HG03457 (cell line): ENCODE measurements at regions not wholly inside any gene's neighbourhood (a gene's known extent, or its start where the extent isn't known, plus 50 kb on each side); places are given as distances from the start of the nearest gene placed in this dataset.

Source experiments
- ATAC-seq: cut with Tn5 transposase; IDR thresholded peaks from one replicate; pipeline ENCODE4 v1.9.1; 2021; ENCODE audit warnings: moderate number of reproducible peaks; ENCODE audit not compliant: unreplicated experiment

GRCh38 chr4:54929459-54929858 is 195.9 kb downstream of the KDR start:
- ATAC-seq = no peak

DNA sequence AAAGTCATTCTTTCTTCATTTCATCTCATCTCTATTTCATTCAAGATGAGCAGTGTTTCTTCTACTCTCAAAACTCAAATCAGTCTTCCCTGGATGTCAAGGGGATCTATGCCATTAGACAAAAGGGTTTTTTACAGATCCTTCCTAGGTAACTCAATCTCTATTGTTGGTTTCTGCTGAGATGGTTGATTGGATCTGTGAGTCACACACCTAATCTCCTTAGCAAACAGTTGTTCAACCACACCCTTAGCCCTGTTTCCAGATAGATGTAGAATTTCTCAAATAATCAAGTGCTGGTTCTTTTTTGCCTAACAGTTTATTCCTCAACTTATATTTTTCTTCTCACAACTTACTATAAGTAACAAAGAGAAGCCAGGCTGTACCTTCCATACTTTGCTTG is 200.5 kb downstream of the KDR start:
- no peak for ATAC-seq

- no peak for ATAC-seq
Measured at GRCh38 chr4:54915276-54915675, 210.1 kb downstream of the KDR start.

GRCh38 chr4:54914781-54915180 is 210.6 kb downstream of the KDR start:
- ATAC-seq = no peak

GRCh38 chr4:54913751-54914526 is 211.5 kb downstream of the KDR start:
- ATAC-seq = no peak

- ATAC-seq = no peak
Measured at GRCh38 chr4:54912155-54912554, 213.2 kb downstream of the KDR start.

DNA sequence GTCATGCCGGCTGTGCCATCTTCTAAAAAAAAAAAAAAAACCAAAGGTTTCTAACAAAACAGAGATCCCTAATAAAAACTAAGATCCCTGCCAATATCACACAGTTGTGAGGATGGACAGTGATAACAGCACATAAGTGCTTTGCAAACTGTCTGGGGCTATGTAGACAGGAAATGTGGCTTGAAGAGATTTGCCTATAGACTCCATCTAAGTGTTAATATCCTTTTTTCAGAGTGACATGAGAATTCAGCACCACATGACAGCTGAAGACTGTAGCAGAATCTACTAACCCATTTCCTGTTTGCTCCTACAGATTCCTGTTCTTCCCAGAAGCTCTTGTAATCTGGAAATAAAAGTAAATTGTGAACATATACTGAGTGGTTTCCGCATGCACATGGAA is 215.4 kb downstream of the KDR start:
- ATAC-seq = no peak

DNA sequence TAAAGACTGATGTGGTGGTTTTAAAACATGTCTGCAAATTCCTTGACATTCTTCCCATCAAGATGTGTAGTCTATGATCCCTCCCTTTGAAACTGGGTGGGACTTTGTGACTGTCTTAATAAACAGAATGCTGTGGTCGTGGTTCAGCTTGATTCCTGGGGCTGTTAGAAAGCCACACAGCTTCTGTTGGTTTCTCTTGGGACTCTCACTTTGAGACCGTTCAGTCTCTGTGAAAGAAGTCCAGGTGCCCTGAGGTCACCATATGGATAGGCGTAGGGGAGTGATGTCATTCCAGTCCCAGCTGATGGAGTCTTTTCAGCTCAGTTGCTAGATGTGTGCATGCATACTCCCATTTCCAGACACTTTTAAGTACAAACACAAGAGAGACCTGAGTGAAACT is 216.6 kb downstream of the KDR start:
- no peak for ATAC-seq

- no peak for ATAC-seq
Measured at GRCh38 chr4:54904953-54905352, 220.4 kb downstream of the KDR start.

GRCh38 chr4:54902976-54903375 is 222.4 kb downstream of the KDR start:
- ATAC-seq = no peak

- ATAC-seq = no peak
Measured at GRCh38 chr4:54902271-54902670, 223.1 kb downstream of the KDR start.

- ATAC-seq = no peak
Measured at GRCh38 chr4:54901202-54901601, 224.2 kb downstream of the KDR start.

DNA sequence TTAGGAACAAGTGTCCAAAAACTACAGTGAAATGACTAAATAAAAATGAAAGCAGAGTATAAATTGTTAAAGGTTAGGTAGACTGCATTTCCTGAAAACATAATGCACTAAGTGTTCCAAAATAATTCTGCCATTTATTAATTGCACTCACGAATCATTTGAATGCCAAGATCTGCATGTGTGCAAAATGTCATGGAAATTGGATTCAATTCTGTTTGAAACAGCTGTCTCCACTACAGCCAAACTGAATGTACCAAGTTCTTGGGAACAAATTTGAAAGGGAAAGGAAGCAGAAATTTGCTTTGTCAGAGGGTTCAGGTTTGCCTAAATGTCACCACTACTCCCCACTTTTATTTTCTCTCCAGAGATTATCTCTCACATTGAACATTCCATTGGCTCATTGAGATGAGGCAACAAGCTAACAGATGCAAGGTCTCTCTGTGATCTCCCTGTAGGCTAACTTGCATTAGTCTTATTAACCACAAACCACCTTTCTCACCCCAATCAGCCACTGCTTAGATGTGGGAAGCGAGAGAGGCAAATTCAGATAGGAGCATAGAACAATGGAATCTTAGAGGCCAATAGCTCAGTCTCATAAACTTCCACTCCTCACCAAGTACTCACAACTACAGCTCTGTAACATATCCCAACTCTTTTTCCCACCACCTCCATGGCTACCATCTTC is 226.6 kb downstream of the KDR start:
- no peak for ATAC-seq

DNA sequence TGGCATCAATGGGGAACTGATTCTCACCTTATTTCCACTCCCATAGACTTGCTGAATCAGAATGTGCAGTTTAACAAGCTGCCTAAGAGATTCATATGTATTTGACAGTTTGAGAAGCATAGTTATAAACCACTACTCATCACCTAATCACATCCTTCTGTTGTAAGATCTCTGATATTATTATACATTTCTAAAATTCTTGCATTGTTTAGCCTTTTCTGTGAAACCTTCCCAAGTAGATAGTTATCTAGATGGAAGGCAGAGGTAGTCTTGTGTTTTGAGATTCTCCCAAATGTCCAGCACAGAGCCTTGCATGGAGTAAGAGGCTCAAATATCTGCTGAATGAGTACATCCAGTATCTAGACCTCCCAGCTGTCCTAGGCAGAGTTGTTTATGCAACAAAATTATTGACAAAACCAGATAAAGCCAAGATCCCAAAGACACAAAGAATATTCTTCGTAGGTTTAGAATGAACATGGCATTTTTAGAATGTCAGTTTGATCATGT is 227.3 kb downstream of the KDR start:
- no peak for ATAC-seq

DNA sequence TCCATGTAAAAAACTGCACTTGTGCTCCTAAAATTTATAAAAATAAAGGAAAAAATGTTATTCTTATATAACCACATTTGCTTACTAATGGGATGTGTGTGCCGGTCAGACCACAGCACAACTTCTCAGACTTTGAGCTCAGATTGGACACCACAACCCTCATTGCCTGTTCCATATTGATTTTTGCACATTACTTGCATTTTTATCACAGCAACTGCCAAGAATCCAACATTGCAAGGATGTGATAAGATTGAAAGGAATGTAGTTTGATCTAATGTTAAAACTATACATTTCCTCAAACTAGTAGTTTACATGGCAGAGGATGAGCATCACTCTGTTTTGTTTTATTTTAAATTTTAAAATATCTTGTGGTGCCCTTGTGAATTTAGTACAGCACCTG is 227.8 kb downstream of the KDR start:
- ATAC-seq = no peak

DNA sequence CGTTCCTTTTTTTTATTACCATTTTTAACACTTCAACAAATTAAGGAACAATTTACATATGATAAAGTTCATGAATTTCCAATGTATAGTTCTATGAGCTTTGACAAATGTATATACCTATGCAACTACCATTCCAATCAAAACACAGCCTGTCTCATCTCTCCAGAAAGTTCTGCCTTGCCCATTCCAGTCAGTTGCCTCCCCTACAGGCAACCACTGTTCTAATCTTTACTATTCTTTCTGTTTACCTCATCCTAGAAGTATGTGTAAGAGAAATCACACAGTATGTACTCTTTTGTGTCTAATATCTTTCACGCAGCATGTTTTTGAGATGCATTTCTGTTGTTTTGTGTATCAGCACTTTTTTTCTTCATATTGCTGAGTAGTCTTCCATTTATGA is 224.9 kb downstream of the KIT start:
- no peak for ATAC-seq

- ATAC-seq = no peak
Measured at GRCh38 chr4:54879576-54879975, 221.8 kb downstream of the KIT start.

GRCh38 chr4:54877006-54877405 is 219.2 kb downstream of the KIT start:
- no peak for ATAC-seq

- no peak for ATAC-seq
Measured at GRCh38 chr4:54872261-54872660, 214.5 kb downstream of the KIT start.

DNA sequence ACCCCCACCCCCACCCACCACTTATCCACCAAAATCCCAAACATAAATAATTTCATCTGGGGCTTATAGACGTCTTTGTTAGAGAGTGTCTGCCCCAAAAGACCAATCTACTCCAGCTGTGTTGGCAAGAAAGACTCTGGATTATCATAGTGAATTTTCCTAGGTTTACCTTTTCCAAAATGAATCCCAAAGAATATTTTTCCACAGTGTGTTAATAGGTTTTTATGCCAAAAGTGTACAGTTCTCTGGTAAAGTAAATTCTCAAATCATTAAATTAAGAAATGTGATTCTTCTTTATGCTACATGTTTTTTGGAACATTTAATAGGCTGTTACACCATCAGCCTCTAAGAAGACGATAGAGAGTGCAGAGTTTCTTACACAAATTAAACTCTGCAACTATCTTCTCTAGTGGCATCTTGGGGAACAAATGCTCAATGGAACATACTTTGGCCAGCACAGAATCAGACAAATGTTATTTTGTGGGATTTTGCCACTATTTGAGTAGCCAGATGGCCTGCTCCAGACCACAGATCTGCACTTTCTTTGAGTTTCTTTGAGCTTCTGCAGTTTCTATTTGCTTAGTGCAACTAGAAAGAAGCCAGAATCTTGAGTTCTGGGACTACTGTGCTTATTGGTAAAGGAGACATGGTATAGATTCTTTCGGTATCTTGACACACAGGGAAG is 206.0 kb downstream of the KIT start:
- no peak for ATAC-seq

DNA sequence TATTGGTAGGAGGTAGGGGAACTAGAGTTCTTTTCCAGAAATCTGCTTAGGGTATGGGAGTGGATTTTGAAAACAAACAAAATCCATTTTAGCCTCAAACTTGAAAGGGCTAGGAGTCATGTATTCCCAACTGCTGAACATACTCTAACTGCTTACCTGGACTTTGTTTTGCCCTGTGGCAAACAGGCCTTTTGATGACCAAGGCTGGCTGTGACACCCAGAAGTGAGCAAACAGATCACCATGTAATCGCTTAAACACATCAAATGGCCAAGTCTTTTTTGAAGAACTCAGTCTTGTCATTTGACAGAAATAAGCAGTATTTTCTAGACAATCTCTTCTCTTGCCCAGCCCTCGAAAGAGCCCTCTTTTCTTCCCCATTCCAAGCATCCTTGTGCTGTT is 203.4 kb downstream of the KIT start:
- ATAC-seq = no peak
